DMS114 treated with DMSO at 0.1 percent for 48 hours (cell line): ENCODE measurements at regions not wholly inside any gene's neighbourhood (a gene's known extent, or its start where the extent isn't known, plus 50 kb on each side); places are given as distances from the start of the nearest gene placed in this dataset.
"Not testable (repeated sequence)": the region's sequence is repeated elsewhere in the genome, so short reads cannot be mapped to it uniquely, and the experiment has no call there.

Experiments
- DNase-seq: peaks from one replicate; lab custom pipeline; 2025; ENCODE audit not compliant: unreplicated experiment; lab: John Stamatoyannopoulos, UW

- DNase-seq = no peak
Measured at GRCh38 chr12:97797473-97797872, 334.9 kb downstream of the RMST start.

GRCh38 chr12:97800561-97800960, 338.0 kb downstream of the RMST start:
- DNase-seq = no peak

GRCh38 chr12:97801471-97802059, 339.0 kb downstream of the RMST start:
- DNase-seq = no peak

- DNase-seq = no peak
Measured at GRCh38 chr12:97805146-97805545, 342.5 kb downstream of the RMST start.

- DNase-seq = no peak
Measured at GRCh38 chr12:97813301-97813700, 350.7 kb downstream of the RMST start.

- no peak for DNase-seq
Measured at GRCh38 chr12:97821806-97822205, 359.2 kb downstream of the RMST start.

GRCh38 chr12:97835541-97835940, 372.9 kb downstream of the RMST start:
- no peak for DNase-seq

- no peak for DNase-seq
Measured at GRCh38 chr12:97837401-97837800, 374.8 kb downstream of the RMST start.

- DNase-seq = no peak
Measured at GRCh38 chr12:97848051-97848450, 385.4 kb downstream of the RMST start.

- no peak for DNase-seq
Measured at GRCh38 chr12:97854477-97854876, 391.9 kb downstream of the RMST start.

GRCh38 chr12:97862072-97862471, 399.5 kb downstream of the RMST start:
- no peak for DNase-seq

GRCh38 chr12:97875064-97875463, 412.5 kb downstream of the RMST start:
- no peak for DNase-seq

- DNase-seq = no peak
Measured at GRCh38 chr12:97876780-97877179, 414.2 kb downstream of the RMST start.

- no peak for DNase-seq
Measured at GRCh38 chr12:97877404-97877803, 414.8 kb downstream of the RMST start.

GRCh38 chr12:97886511-97887176, 424.0 kb downstream of the RMST start:
- DNase-seq = no peak

GRCh38 chr12:97897881-97898280, 435.3 kb downstream of the RMST start:
- DNase-seq = not testable (repeated sequence)

GRCh38 chr12:97899529-97899928, 436.9 kb downstream of the RMST start:
- no peak for DNase-seq

GRCh38 chr12:97899956-97900355, 437.4 kb downstream of the RMST start:
- no peak for DNase-seq

GRCh38 chr12:97903356-97903755, 440.8 kb downstream of the RMST start:
- DNase-seq = no peak

- DNase-seq = no peak
Measured at GRCh38 chr12:97907504-97907903, 444.9 kb downstream of the RMST start.

- DNase-seq = no peak
Measured at GRCh38 chr12:97910559-97910958, 448.0 kb downstream of the RMST start.

- DNase-seq = no peak
Measured at GRCh38 chr12:97912943-97913342, 450.3 kb downstream of the RMST start.
